H1 (cell line): ENCODE measurements at regions not wholly inside any gene's neighbourhood (a gene's known extent, or its start where the extent isn't known, plus 50 kb on each side); places are given as distances from the start of the nearest gene placed in this dataset.

Source experiments
- CTCF ChIA-PET: fragments of 300-600 bp; sonication (Branson Sonifier 250); formaldehyde crosslinking; loops from one replicate; lab custom pipeline; 2021; ENCODE audit not compliant: partially characterized antibody; lab: Charles Lee
- POLR2A ChIA-PET: fragments of 300-600 bp; sonication (Branson Sonifier 250); formaldehyde crosslinking; loops from one replicate; lab custom pipeline; 2021; ENCODE audit warnings: inconsistent platforms; ENCODE audit not compliant: partially characterized antibody; lab: Charles Lee
- DNase-seq, 2 experiments: peaks; one replicate each; pipeline versions ENCODE4 v3.0.0 to v3.0.0-alpha.2; 2010 to 2022; ENCODE audit warnings: low spot score in 2 of 2, low read depth in 1 of 2, mixed read lengths in 1 of 2
- FAIRE-seq: peaks from 2 replicates; lab custom pipeline; 2011; peaks lifted over from hg19 to GRCh38; lab: Jason Lieb, UNC
- H2AFZ ChIP-seq: 2 replicates; pipeline ENCODE4 v1.8.1; 2012; ENCODE audit warnings: low read length, inconsistent platforms
- H2AK5ac ChIP-seq: 2 replicates; pipeline ENCODE4 v1.6.1; 2013; ENCODE audit warnings: low read depth, low read length
- H2BK120ac ChIP-seq: replicated peaks from 2 replicates; pipeline ENCODE3; 2013; ENCODE audit warnings: low read depth, low read length, inconsistent platforms
- H2BK12ac ChIP-seq: 2 replicates; pipeline ENCODE4 v1.6.1; 2013; ENCODE audit warnings: low read depth, low read length
- H2BK15ac ChIP-seq: 2 replicates; pipeline ENCODE4 v1.6.1; 2013; ENCODE audit warnings: low read length
- H2BK20ac ChIP-seq: 2 replicates; pipeline ENCODE4 v1.6.1; 2013; ENCODE audit warnings: low read length
- H2BK5ac ChIP-seq: 2 replicates; pipeline ENCODE4 v1.6.1; 2013; ENCODE audit warnings: low read depth, low read length
- H3K14ac ChIP-seq: 2 replicates; pipeline ENCODE4 v1.6.1; 2013; ENCODE audit warnings: inconsistent platforms; ENCODE audit not compliant: insufficient read length
- H3K18ac ChIP-seq: 2 replicates; pipeline ENCODE4 v1.6.1; 2013; ENCODE audit warnings: low read length; ENCODE audit errors: extremely low read depth
- H3K23ac ChIP-seq: 2 replicates; pipeline ENCODE4 v1.6.1; 2013; ENCODE audit warnings: inconsistent platforms; ENCODE audit not compliant: insufficient read length
- H3K23me2 ChIP-seq: 2 replicates; pipeline ENCODE4 v1.6.1; 2013; ENCODE audit warnings: low read depth, low read length
- H3K27ac ChIP-seq: 2 replicates; pipeline ENCODE4 v1.6.1; 2011; ENCODE audit warnings: low read depth, low read length, inconsistent platforms
- H3K27me3 ChIP-seq, 4 experiments: replicated peaks in 1 of 4; 1 replicate in 1 of 4; 2 replicates in 3 of 4; pipeline versions ENCODE4 v1.6.1 to v1.8.1; 2011 to 2013; ENCODE audit warnings: low read length in 3 of 4, mild to moderate bottlenecking in 3 of 4, inconsistent platforms in 2 of 4, mixed read lengths in 2 of 4, moderate library complexity in 1 of 4; ENCODE audit not compliant: control insufficient read depth in 3 of 4, insufficient read depth in 3 of 4; ENCODE audit errors: extremely low read depth in 1 of 4
- H3K36me3 ChIP-seq, 4 experiments: 2 replicates each; pipeline versions ENCODE4 v1.6.1 to v1.8.1; 2011 to 2013; ENCODE audit warnings: mild to moderate bottlenecking in 4 of 4, low read length in 3 of 4, moderate library complexity in 2 of 4, control low read depth in 1 of 4, inconsistent platforms in 1 of 4; ENCODE audit not compliant: insufficient read depth in 4 of 4, control insufficient read depth in 2 of 4
- H3K4ac ChIP-seq: replicated peaks from 2 replicates; pipeline ENCODE3; 2013; ENCODE audit warnings: low read length, low read depth, mixed read lengths, inconsistent platforms; ENCODE audit not compliant: insufficient read length
- H3K4me1 ChIP-seq, 4 experiments: replicated peaks in 1 of 4; 1 replicate in 1 of 4; 2 replicates in 3 of 4; pipeline versions ENCODE4 v1.6.1 to v1.8.1; 2011 to 2013; ENCODE audit warnings: low read length in 3 of 4, inconsistent platforms in 2 of 4, mixed read lengths in 1 of 4; ENCODE audit not compliant: insufficient read depth in 4 of 4, control insufficient read depth in 3 of 4
- H3K4me2 ChIP-seq, 2 experiments: 2 replicates each; pipeline versions ENCODE4 v1.6.1 to v1.8.1; 2011 to 2013; ENCODE audit warnings: low read depth in 2 of 2, low read length in 2 of 2, control low read depth in 1 of 2, inconsistent platforms in 1 of 2, mild to moderate bottlenecking in 1 of 2; ENCODE audit not compliant: insufficient read depth in 1 of 2
- H3K4me3 ChIP-seq, 4 experiments: fragments of 200-600, 300-600 bp in 1 of 4; sonication (generic), shearing (Covaris generic), sonication (Bioruptor Twin) in 1 of 4; 2 replicates each; pipeline versions ENCODE4 v1.5.1 to v1.8.1; 2011 to 2016; ENCODE audit warnings: low read length in 4 of 4, low read depth in 3 of 4, control low read depth in 2 of 4, inconsistent platforms in 2 of 4, mild to moderate bottlenecking in 2 of 4, mixed read lengths in 1 of 4, moderate library complexity in 1 of 4; ENCODE audit not compliant: insufficient read depth in 2 of 4; ENCODE audit errors: extremely low read depth in 1 of 4
- H3K56ac ChIP-seq: replicated peaks from 2 replicates; pipeline ENCODE3; 2013; ENCODE audit warnings: low read depth, mild to moderate bottlenecking, mixed read lengths, low read length, inconsistent platforms; ENCODE audit not compliant: insufficient read length
- H3K79me1 ChIP-seq: 2 replicates; pipeline ENCODE4 v1.6.1; 2013; ENCODE audit warnings: low read depth, low read length, control low read depth
- H3K79me2 ChIP-seq, 2 experiments: 2 replicates each; pipeline versions ENCODE4 v1.6.1 to v1.8.1; 2012 to 2013; ENCODE audit warnings: low read length in 2 of 2, mild to moderate bottlenecking in 2 of 2, inconsistent platforms in 1 of 2; ENCODE audit not compliant: insufficient read depth in 2 of 2, control insufficient read depth in 1 of 2
- H3K9ac ChIP-seq, 4 experiments: replicated peaks in 1 of 4; 1 replicate in 1 of 4; 2 replicates in 3 of 4; pipeline versions ENCODE4 v1.6.1 to v1.8.1; 2011 to 2013; ENCODE audit warnings: low read depth in 3 of 4, low read length in 3 of 4, control low read depth in 2 of 4, mild to moderate bottlenecking in 2 of 4, moderate library complexity in 2 of 4, inconsistent platforms in 1 of 4; ENCODE audit errors: extremely low read depth in 1 of 4
- H3K9me3 ChIP-seq, 2 experiments: 2 replicates each; pipeline versions ENCODE4 v1.6.1 to v1.8.1; 2012 to 2013; ENCODE audit warnings: mild to moderate bottlenecking in 2 of 2, moderate library complexity in 2 of 2, control low read depth in 1 of 2, inconsistent platforms in 1 of 2, low read depth in 1 of 2, low read length in 1 of 2, mixed read lengths in 1 of 2; ENCODE audit not compliant: insufficient read depth in 2 of 2
- H4K20me1 ChIP-seq, 2 experiments: replicated peaks in 1 of 2; 2 replicates each; pipeline versions ENCODE3 to v1.8.1; 2011 to 2013; ENCODE audit warnings: inconsistent platforms in 2 of 2, low read length in 2 of 2, mild to moderate bottlenecking in 1 of 2; ENCODE audit not compliant: insufficient read depth in 2 of 2, control insufficient read depth in 1 of 2
- H4K5ac ChIP-seq: 2 replicates; pipeline ENCODE4 v1.6.1; 2013; ENCODE audit warnings: low read length, low read depth, mixed read lengths, inconsistent platforms; ENCODE audit not compliant: insufficient read length
- H4K8ac ChIP-seq: 2 replicates; pipeline ENCODE4 v1.8.0; 2013; ENCODE audit warnings: mild to moderate bottlenecking, moderate library complexity, low read length, inconsistent platforms; ENCODE audit not compliant: insufficient read depth; ENCODE audit errors: extremely low read depth
- H4K91ac ChIP-seq: replicated peaks from 2 replicates; pipeline ENCODE3; 2013; ENCODE audit warnings: low read length, mixed read lengths, inconsistent platforms; ENCODE audit not compliant: insufficient read length
- ATF2 ChIP-seq: IDR thresholded peaks from 2 replicates; pipeline ENCODE4 v1.6.1; 2012; ENCODE audit warnings: low read length, inconsistent platforms
- CBX5 ChIP-seq: fragments of 300-800, 300-1000 bp; sonication (generic); IDR thresholded peaks from 2 replicates; pipeline ENCODE4 v1.7.1; 2016; ENCODE audit warnings: antibody characterized with exemption, low read length, low read depth
- CBX8 ChIP-seq: fragments of 300-800, 300-1000 bp; sonication (generic); IDR thresholded peaks from 2 replicates; pipeline ENCODE4 v1.7.1; 2016; ENCODE audit warnings: low read depth, low read length, borderline replicate concordance
- CTCF ChIP-seq, 3 experiments: IDR thresholded peaks; 1 replicate in 2 of 3; 2 replicates in 1 of 3; pipeline versions ENCODE4 v1.5.1 to v1.6.1; 2011; ENCODE audit warnings: low read length in 3 of 3, mild to moderate bottlenecking in 3 of 3, inconsistent platforms in 2 of 3, low read depth in 1 of 3, moderate library complexity in 1 of 3; ENCODE audit not compliant: insufficient read depth in 1 of 3; ENCODE audit errors: control extremely low read depth in 1 of 3
- JUN ChIP-seq: IDR thresholded peaks from 2 replicates; pipeline ENCODE4 v1.6.1; 2011; ENCODE audit warnings: low read depth, mild to moderate bottlenecking, improper control_type of control experiment, low read length
- KDM5A ChIP-seq: fragments of 200-600 bp; IDR thresholded peaks from 2 replicates; pipeline ENCODE4 v1.7.1; 2012; ENCODE audit warnings: mild to moderate bottlenecking, low read length, inconsistent platforms, mixed read lengths
- NRF1 ChIP-seq: IDR thresholded peaks from 2 replicates; pipeline ENCODE4 v1.6.1; 2011; ENCODE audit warnings: mild to moderate bottlenecking, low read depth, low read length, improper control_type of control experiment
- RXRA ChIP-seq: IDR thresholded peaks from 2 replicates; pipeline ENCODE4 v1.6.1; 2011; ENCODE audit warnings: low read depth, mild to moderate bottlenecking, low read length, moderate library complexity; ENCODE audit not compliant: insufficient read depth
- SP2 ChIP-seq: IDR thresholded peaks from 2 replicates; pipeline ENCODE4 v1.6.1; 2012; ENCODE audit warnings: mild to moderate bottlenecking, low read length, inconsistent platforms
- WGBS, 2 experiments: shearing (Covaris generic) in 1 of 2; methylation state at CpG; one replicate each; pipeline versions ENCODE4 v1.1.6 to v1.1.7; 2013 to 2015; ENCODE audit warnings: low lambda C conversion rate in 2 of 2, mixed read lengths in 2 of 2, inconsistent platforms in 1 of 2, low coverage in 1 of 2, missing lambda C conversion rate in 1 of 2; ENCODE audit not compliant: insufficient replicate concordance in 2 of 2, insufficient coverage in 1 of 2, insufficient read length in 1 of 2; ENCODE audit errors: extremely low coverage in 1 of 2, missing lambda C conversion rate in 1 of 2; 5-methylcytosine and 5-hydroxymethylcytosine counted together

DNA sequence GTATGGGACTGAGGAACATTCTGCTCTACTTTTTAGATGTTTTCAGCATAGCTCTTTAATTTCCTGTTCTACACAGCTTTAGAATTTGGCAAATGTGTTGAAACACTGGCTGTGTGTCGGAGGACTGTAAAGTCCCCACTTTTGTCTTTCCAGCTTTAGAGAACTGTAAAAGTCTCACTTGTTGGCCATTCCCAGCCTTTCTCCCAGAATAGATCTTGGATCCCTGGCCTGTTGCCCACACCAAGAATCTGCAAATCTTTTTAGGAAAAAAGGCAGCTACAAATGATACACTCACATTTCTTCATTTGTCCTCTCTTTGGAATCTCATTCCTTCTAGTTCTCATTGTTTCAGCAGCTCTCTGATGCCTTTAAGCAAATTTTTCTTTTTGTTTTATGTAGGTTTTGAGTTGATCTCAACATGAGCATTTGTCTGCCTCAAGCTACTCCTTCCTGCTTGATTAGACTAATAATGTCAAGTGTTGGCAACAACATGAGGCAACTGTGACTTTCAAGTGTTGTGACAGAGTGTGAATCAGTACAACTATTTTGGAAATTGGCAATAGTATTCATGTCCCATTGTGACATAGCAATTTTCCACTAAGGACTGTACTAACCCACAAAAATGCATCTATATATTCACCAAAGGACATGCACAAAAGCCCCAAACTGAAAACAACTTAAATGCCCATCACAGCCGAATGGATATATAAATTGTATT is 610.8 kb downstream of the EPHA4 start:
- POLR2A ChIA-PET: no interaction called here
- Histone ChIP-seq H3K79me2 (no peaks in the 10 kb centered on the region), H3K23me2 (no peaks in the 10 kb centered on the region; the same call in 1 of the 2 replicates), H4K91ac (no peak overlapping the region), H3K4me2 (no peak overlapping the region), H4K8ac (no peak overlapping the region), H2BK120ac (no peak overlapping the region), H2BK20ac (no peak overlapping the region), H2AFZ (no peak overlapping the region), H3K79me1 (no peaks in the 10 kb centered on the region), H2AK5ac (no peak overlapping the region), H4K5ac (no peak overlapping the region), H3K4ac (no peak overlapping the region), H3K18ac (no peak overlapping the region), H2BK12ac (no peak overlapping the region), H4K20me1 (no peaks in the 10 kb centered on the region), H3K27ac (no peak overlapping the region), H3K9me3 (no peaks in the 10 kb centered on the region), H3K23ac (no peak overlapping the region), H2BK15ac (no peak overlapping the region), H3K9ac (no peak overlapping the region), H3K4me3 (no peak overlapping the region), H3K4me1 (no peaks in the 10 kb centered on the region), H3K14ac (no peak overlapping the region), H2BK5ac (no peak overlapping the region), H3K36me3 (no peaks in the 10 kb centered on the region), H3K56ac (no peak overlapping the region), H3K27me3 (no peaks in the 10 kb centered on the region)
- CTCF ChIA-PET: no interaction called here
- WGBS, 2 experiments: 100% methylated on average over 2 of the region's 2 CpGs; no CpG with 5 or more reads in 1 of the 2 experiments
- no peak for FAIRE-seq
- no peak for DNase-seq
- TF ChIP-seq CBX5 (no peak), JUN (no peak), NRF1 (no peak), CTCF (IDR thresholded peaks at IDR 0.05; ENCODE audit: control extremely low read depth in 1 of 3, insufficient read depth in 1 of 3, low read depth in 1 of 3, low read length in 3 of 3) (no peak), RXRA (no peak), CBX8 (no peak), ATF2 (no peak), KDM5A (no peak), SP2 (no peak)
